NCI-H345 (cell line): ENCODE measurements at regions not wholly inside any gene's neighbourhood (a gene's known extent, or its start where the extent isn't known, plus 50 kb on each side); places are given as distances from the start of the nearest gene placed in this dataset.
"Not testable (repeated sequence)": the region's sequence is repeated elsewhere in the genome, so short reads cannot be mapped to it uniquely, and the experiment has no call there.

ENCODE experiments used
- DNase-seq: peaks from one replicate; lab custom pipeline; 2025; lab: John Stamatoyannopoulos, UW

GRCh38 chr2:84217456-84217855 is 241.6 kb downstream of the SUCLG1 start:
- DNase-seq, result no peak

- DNase-seq, result no peak
These were observed 244.6 kb downstream of the SUCLG1 start for GRCh38 chr2:84214455-84214854.

- no peak for DNase-seq
These were observed 246.3 kb downstream of the SUCLG1 start for GRCh38 chr2:84212611-84213314.

- no peak for DNase-seq
These were observed 249.1 kb downstream of the SUCLG1 start for GRCh38 chr2:84209941-84210340.

- no peak for DNase-seq
These were observed 254.1 kb downstream of the SUCLG1 start for GRCh38 chr2:84204995-84205394.

GRCh38 chr2:84202166-84202565 is 256.9 kb downstream of the SUCLG1 start:
- DNase-seq, result no peak

GRCh38 chr2:84201158-84201557 is 257.9 kb downstream of the SUCLG1 start:
- no peak for DNase-seq

GRCh38 chr2:84197901-84198300 is 261.2 kb downstream of the SUCLG1 start:
- DNase-seq, result no peak

- DNase-seq, result no peak
These were observed 264.0 kb downstream of the SUCLG1 start for GRCh38 chr2:84194949-84195644.

- no peak for DNase-seq
These were observed 264.9 kb downstream of the SUCLG1 start for GRCh38 chr2:84194181-84194580.

- no peak for DNase-seq
These were observed 271.8 kb downstream of the SUCLG1 start for GRCh38 chr2:84187258-84187657.

GRCh38 chr2:84181927-84182326 is 277.2 kb downstream of the SUCLG1 start:
- DNase-seq, result no peak

GRCh38 chr2:84177733-84178132 is 281.3 kb downstream of the SUCLG1 start:
- no peak for DNase-seq

GRCh38 chr2:84175970-84176369 is 283.1 kb downstream of the SUCLG1 start:
- DNase-seq, result no peak

GRCh38 chr2:84175340-84175739 is 283.7 kb downstream of the SUCLG1 start:
- no peak for DNase-seq

GRCh38 chr2:84173041-84173440 is 286.0 kb downstream of the SUCLG1 start:
- no peak for DNase-seq

- no peak for DNase-seq
These were observed 288.1 kb downstream of the SUCLG1 start for GRCh38 chr2:84170979-84171378.

GRCh38 chr2:84169871-84170270 is 289.2 kb downstream of the SUCLG1 start:
- DNase-seq, result no peak

GRCh38 chr2:84168552-84168951 is 290.5 kb downstream of the SUCLG1 start:
- DNase-seq, result not testable (repeated sequence)

GRCh38 chr2:84165256-84165655 is 293.8 kb downstream of the SUCLG1 start:
- DNase-seq, result no peak

- peak; percentile 96 for DNase-seq
These were observed 298.6 kb downstream of the SUCLG1 start for GRCh38 chr2:84160453-84160852.

GRCh38 chr2:84158605-84159004 is 300.5 kb downstream of the SUCLG1 start:
- no peak for DNase-seq

- no peak for DNase-seq
These were observed 306.6 kb downstream of the SUCLG1 start for GRCh38 chr2:84152462-84152861.

- DNase-seq, result no peak
These were observed 314.7 kb downstream of the SUCLG1 start for GRCh38 chr2:84144345-84144744.
